GM23338 (cell line): ENCODE measurements at regions not wholly inside any gene's neighbourhood (a gene's known extent, or its start where the extent isn't known, plus 50 kb on each side); places are given as distances from the start of the nearest gene placed in this dataset.

Experiments
- EZH2 ChIP-seq: fragments of 200-600 bp; sonication (generic); IDR thresholded peaks from one replicate; pipeline ENCODE4 v1.8.0; 2017; ENCODE audit warnings: antibody characterized with exemption, mild to moderate bottlenecking, low read depth; ENCODE audit not compliant: unreplicated experiment
- POLR2AphosphoS5 ChIP-seq: IDR thresholded peaks from 2 replicates; pipeline ENCODE4 v1.6.1; 2016; ENCODE audit warnings: antibody characterized with exemption, low read depth
- TF ChIP-seq, protein P1 (sequence below), 2 experiments: fragments of 200-600 bp in 1 of 2; sonication (generic) in 1 of 2; conservative IDR thresholded peaks; 2 replicates each; pipeline versions ENCODE4 v1.5.1 to v1.6.1; 2016 to 2017; ENCODE audit warnings: antibody characterized with exemption in 2 of 2, low read depth in 2 of 2, mild to moderate bottlenecking in 2 of 2, moderate library complexity in 1 of 2

- TF ChIP-seq, protein P1, sequence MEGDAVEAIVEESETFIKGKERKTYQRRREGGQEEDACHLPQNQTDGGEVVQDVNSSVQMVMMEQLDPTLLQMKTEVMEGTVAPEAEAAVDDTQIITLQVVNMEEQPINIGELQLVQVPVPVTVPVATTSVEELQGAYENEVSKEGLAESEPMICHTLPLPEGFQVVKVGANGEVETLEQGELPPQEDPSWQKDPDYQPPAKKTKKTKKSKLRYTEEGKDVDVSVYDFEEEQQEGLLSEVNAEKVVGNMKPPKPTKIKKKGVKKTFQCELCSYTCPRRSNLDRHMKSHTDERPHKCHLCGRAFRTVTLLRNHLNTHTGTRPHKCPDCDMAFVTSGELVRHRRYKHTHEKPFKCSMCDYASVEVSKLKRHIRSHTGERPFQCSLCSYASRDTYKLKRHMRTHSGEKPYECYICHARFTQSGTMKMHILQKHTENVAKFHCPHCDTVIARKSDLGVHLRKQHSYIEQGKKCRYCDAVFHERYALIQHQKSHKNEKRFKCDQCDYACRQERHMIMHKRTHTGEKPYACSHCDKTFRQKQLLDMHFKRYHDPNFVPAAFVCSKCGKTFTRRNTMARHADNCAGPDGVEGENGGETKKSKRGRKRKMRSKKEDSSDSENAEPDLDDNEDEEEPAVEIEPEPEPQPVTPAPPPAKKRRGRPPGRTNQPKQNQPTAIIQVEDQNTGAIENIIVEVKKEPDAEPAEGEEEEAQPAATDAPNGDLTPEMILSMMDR (conservative IDR thresholded peaks at IDR 0.05; ENCODE audit: low read depth in 2 of 2): no peak
- TF ChIP-seq POLR2AphosphoS5 (no peak), EZH2 (no peak)
These were observed 128.2 kb upstream of the NOCT start for GRCh38 chr4:138887341-138887740.
